WTC11 (cell line): ENCODE measurements at regions not wholly inside any gene's neighbourhood (a gene's known extent, or its start where the extent isn't known, plus 50 kb on each side); places are given as distances from the start of the nearest gene placed in this dataset.

Experiments used
- ATAC-seq: fragments of 200-7000 bp; cut with Tn5 transposase; 2 replicates; pipeline ENCODE4 v1.10.0; 2021; ENCODE audit warnings: mild to moderate bottlenecking, moderate library complexity
- CTCF ChIA-PET: fragments of 300-600 bp; sonication (Branson Sonifier 250); formaldehyde crosslinking; loops from one replicate; lab custom pipeline; 2021; ENCODE audit warnings: antibody characterized with exemption; lab: Charles Lee
- POLR2A ChIA-PET: fragments of 350-600 bp; sonication (Branson Sonifier 250); formaldehyde crosslinking; loops from one replicate; lab custom pipeline; 2021; ENCODE audit warnings: antibody characterized with exemption; lab: Charles Lee
- DNase-seq: peaks from one replicate; pipeline ENCODE4 v3.0.0; 2021; ENCODE audit warnings: low spot score
- H3K27ac Mint-ChIP-seq: 2 replicates; pipeline ENCODE4 v1.8.0; 2021; ENCODE audit warnings: mixed read lengths
- H3K27me3 Mint-ChIP-seq: 2 replicates; pipeline ENCODE4 v1.8.0; 2021; ENCODE audit warnings: low read depth, mild to moderate bottlenecking, moderate library complexity, mixed read lengths
- H3K36me3 Mint-ChIP-seq: 2 replicates; pipeline ENCODE4 v1.8.0; 2021; ENCODE audit warnings: mixed read lengths
- H3K4me1 Mint-ChIP-seq: 2 replicates; pipeline ENCODE4 v1.8.0; 2022; ENCODE audit warnings: mixed read lengths
- H3K4me3 Mint-ChIP-seq: 2 replicates; pipeline ENCODE4 v1.8.0; 2021; ENCODE audit warnings: mild to moderate bottlenecking, moderate library complexity, mixed read lengths
- H3K9me3 Mint-ChIP-seq: 2 replicates; pipeline ENCODE4 v1.8.0; 2021; ENCODE audit warnings: mixed read lengths
- CREB1 ChIP-seq: sonication (generic); formaldehyde crosslinking; IDR thresholded peaks from 2 replicates; pipeline ENCODE4 v1.8.0; 2023; ENCODE audit warnings: mild to moderate bottlenecking, missing genetic modification reagents
- CREM ChIP-seq: sonication (generic); formaldehyde crosslinking; IDR thresholded peaks from 2 replicates; pipeline ENCODE4 v1.8.1; 2022; ENCODE audit warnings: mild to moderate bottlenecking, missing genetic modification reagents, moderate library complexity
- EMX1 ChIP-seq: fragments of 250-450 bp; sonication (Bioruptor Pico); IDR thresholded peaks from 2 replicates; pipeline ENCODE4 v1.8.0; 2021; ENCODE audit warnings: mild to moderate bottlenecking
- FOXP1 ChIP-seq: sonication (generic); formaldehyde crosslinking; IDR thresholded peaks from 2 replicates; pipeline ENCODE4 v1.8.0; 2022; ENCODE audit warnings: missing genetic modification reagents, mild to moderate bottlenecking, moderate library complexity, borderline replicate concordance
- GABPB1 ChIP-seq: sonication (generic); formaldehyde crosslinking; IDR thresholded peaks from 2 replicates; pipeline ENCODE4 v1.8.1; 2023; ENCODE audit warnings: mild to moderate bottlenecking, missing genetic modification reagents
- NFATC4 ChIP-seq: fragments of 250-450 bp; sonication (Bioruptor Pico); IDR thresholded peaks from 2 replicates; pipeline ENCODE4 v1.9.0; 2021; ENCODE audit warnings: mild to moderate bottlenecking
- NFYB ChIP-seq: sonication (generic); formaldehyde crosslinking; conservative IDR thresholded peaks from 2 replicates; pipeline ENCODE4 v1.8.0; 2022; ENCODE audit warnings: low read depth, missing genetic modification reagents
- NR2C2 ChIP-seq: sonication (generic); formaldehyde crosslinking; IDR thresholded peaks from 2 replicates; pipeline ENCODE4 v1.8.0; 2022; ENCODE audit warnings: mild to moderate bottlenecking, missing genetic modification reagents
- PRRX2 ChIP-seq: fragments of 250-450 bp; sonication (Bioruptor Pico); IDR thresholded peaks from 2 replicates; pipeline ENCODE4 v1.8.0; 2021; ENCODE audit warnings: mild to moderate bottlenecking
- SOX15 ChIP-seq: fragments of 250-450 bp; sonication (Bioruptor Pico); IDR thresholded peaks from 2 replicates; pipeline ENCODE4 v1.9.0; 2021; ENCODE audit warnings: mild to moderate bottlenecking
- ZNF219 ChIP-seq: sonication (generic); formaldehyde crosslinking; IDR thresholded peaks from 2 replicates; pipeline ENCODE4 v1.8.0; 2023; ENCODE audit warnings: missing genetic modification reagents, mild to moderate bottlenecking, borderline replicate concordance
- ZNF263 ChIP-seq: sonication (generic); formaldehyde crosslinking; IDR thresholded peaks from 2 replicates; pipeline ENCODE4 v1.8.1; 2022; ENCODE audit warnings: low read depth, mild to moderate bottlenecking, moderate library complexity, missing genetic modification reagents
- ZNF317 ChIP-seq: sonication (generic); formaldehyde crosslinking; IDR thresholded peaks from 2 replicates; pipeline ENCODE4 v1.8.1; 2023; ENCODE audit warnings: low read depth, mild to moderate bottlenecking, moderate library complexity, missing genetic modification reagents, borderline replicate concordance
- TF ChIP-seq, protein P1 (sequence below): fragments of 250-450 bp; sonication (Bioruptor Pico); IDR thresholded peaks from 2 replicates; pipeline ENCODE4 v1.9.0; 2021; ENCODE audit warnings: mild to moderate bottlenecking
- TF ChIP-seq, protein P2 (sequence below): sonication (generic); formaldehyde crosslinking; IDR thresholded peaks from 2 replicates; pipeline ENCODE4 v1.8.1; 2023; ENCODE audit warnings: mild to moderate bottlenecking, missing genetic modification reagents
- TF ChIP-seq, protein P3 (sequence below): sonication (generic); formaldehyde crosslinking; IDR thresholded peaks from 2 replicates; pipeline ENCODE4 v1.8.0; 2022; ENCODE audit warnings: mild to moderate bottlenecking, missing genetic modification reagents
- TF ChIP-seq, protein P4 (sequence below): sonication (generic); formaldehyde crosslinking; conservative IDR thresholded peaks from 2 replicates; pipeline ENCODE4 v1.8.1; 2023; ENCODE audit warnings: mild to moderate bottlenecking, low read depth, missing genetic modification reagents, moderate library complexity
- TF ChIP-seq, protein P5 (sequence below): sonication (generic); formaldehyde crosslinking; conservative IDR thresholded peaks from 2 replicates; pipeline ENCODE4 v1.8.1; 2022; ENCODE audit warnings: mild to moderate bottlenecking, missing genetic modification reagents
- TF ChIP-seq, protein P6 (sequence below): sonication (generic); formaldehyde crosslinking; IDR thresholded peaks from 2 replicates; pipeline ENCODE4 v1.8.0; 2022; ENCODE audit warnings: mild to moderate bottlenecking, missing genetic modification reagents
- TF ChIP-seq, protein P7 (sequence below): sonication (generic); formaldehyde crosslinking; IDR thresholded peaks from 2 replicates; pipeline ENCODE4 v1.8.1; 2022; ENCODE audit warnings: low read depth, mild to moderate bottlenecking, moderate library complexity, missing genetic modification reagents, borderline replicate concordance

DNA sequence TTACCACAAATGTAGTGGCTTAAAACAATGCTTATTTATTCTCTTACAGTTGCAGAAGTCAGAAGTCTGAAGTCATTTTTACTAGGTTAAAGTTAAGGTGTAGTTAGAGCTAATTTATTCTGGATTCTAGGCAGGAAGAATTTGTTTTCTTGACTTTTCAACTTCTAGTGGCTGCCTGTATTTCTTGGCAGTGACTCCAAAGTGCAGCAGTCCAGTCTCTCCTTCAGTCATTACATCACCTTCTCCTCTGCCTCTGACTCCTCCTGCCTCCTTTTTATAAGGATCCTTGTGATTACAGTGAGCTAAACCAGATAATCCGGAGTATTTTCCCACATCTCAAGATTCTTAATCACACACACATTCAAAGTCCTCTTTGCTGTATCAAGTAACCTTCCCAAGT, 581.4 kb downstream of the KCNA4 start:
- POLR2A ChIA-PET: no interaction called here
- CTCF ChIA-PET: no interaction called here
- Mint-ChIP-seq H3K27me3 (no peaks in the 10 kb centered on the region; the same call in 1 of the 2 replicates), H3K4me1 (no peaks in the 10 kb centered on the region), H3K4me3 (no peak overlapping the region), H3K27ac (no peak overlapping the region), H3K9me3 (peaks cover 12% of the 10 kb centered on the region), H3K36me3 (no peaks in the 10 kb centered on the region)
- TF ChIP-seq SOX15 (CRISPR knock-in tag) (no peak), CREM (CRISPR knock-in tag) (no peak), GABPB1 (CRISPR knock-in tag) (no peak), PRRX2 (CRISPR knock-in tag) (no peak), ZNF317 (CRISPR knock-in tag) (no peak), CREB1 (CRISPR knock-in tag) (no peak), EMX1 (CRISPR knock-in tag) (no peak), ZNF219 (CRISPR knock-in tag) (no peak), ZNF263 (CRISPR knock-in tag) (no peak), NR2C2 (CRISPR knock-in tag) (no peak), NFYB (CRISPR knock-in tag) (no peak), FOXP1 (CRISPR knock-in tag) (no peak), NFATC4 (CRISPR knock-in tag) (no peak)
- TF ChIP-seq, protein P1, sequence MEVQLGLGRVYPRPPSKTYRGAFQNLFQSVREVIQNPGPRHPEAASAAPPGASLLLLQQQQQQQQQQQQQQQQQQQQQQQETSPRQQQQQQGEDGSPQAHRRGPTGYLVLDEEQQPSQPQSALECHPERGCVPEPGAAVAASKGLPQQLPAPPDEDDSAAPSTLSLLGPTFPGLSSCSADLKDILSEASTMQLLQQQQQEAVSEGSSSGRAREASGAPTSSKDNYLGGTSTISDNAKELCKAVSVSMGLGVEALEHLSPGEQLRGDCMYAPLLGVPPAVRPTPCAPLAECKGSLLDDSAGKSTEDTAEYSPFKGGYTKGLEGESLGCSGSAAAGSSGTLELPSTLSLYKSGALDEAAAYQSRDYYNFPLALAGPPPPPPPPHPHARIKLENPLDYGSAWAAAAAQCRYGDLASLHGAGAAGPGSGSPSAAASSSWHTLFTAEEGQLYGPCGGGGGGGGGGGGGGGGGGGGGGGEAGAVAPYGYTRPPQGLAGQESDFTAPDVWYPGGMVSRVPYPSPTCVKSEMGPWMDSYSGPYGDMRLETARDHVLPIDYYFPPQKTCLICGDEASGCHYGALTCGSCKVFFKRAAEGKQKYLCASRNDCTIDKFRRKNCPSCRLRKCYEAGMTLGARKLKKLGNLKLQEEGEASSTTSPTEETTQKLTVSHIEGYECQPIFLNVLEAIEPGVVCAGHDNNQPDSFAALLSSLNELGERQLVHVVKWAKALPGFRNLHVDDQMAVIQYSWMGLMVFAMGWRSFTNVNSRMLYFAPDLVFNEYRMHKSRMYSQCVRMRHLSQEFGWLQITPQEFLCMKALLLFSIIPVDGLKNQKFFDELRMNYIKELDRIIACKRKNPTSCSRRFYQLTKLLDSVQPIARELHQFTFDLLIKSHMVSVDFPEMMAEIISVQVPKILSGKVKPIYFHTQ: no peak
- TF ChIP-seq, protein P2, sequence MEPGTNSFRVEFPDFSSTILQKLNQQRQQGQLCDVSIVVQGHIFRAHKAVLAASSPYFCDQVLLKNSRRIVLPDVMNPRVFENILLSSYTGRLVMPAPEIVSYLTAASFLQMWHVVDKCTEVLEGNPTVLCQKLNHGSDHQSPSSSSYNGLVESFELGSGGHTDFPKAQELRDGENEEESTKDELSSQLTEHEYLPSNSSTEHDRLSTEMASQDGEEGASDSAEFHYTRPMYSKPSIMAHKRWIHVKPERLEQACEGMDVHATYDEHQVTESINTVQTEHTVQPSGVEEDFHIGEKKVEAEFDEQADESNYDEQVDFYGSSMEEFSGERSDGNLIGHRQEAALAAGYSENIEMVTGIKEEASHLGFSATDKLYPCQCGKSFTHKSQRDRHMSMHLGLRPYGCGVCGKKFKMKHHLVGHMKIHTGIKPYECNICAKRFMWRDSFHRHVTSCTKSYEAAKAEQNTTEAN (CRISPR knock-in tag): no peak
- TF ChIP-seq, protein P3, sequence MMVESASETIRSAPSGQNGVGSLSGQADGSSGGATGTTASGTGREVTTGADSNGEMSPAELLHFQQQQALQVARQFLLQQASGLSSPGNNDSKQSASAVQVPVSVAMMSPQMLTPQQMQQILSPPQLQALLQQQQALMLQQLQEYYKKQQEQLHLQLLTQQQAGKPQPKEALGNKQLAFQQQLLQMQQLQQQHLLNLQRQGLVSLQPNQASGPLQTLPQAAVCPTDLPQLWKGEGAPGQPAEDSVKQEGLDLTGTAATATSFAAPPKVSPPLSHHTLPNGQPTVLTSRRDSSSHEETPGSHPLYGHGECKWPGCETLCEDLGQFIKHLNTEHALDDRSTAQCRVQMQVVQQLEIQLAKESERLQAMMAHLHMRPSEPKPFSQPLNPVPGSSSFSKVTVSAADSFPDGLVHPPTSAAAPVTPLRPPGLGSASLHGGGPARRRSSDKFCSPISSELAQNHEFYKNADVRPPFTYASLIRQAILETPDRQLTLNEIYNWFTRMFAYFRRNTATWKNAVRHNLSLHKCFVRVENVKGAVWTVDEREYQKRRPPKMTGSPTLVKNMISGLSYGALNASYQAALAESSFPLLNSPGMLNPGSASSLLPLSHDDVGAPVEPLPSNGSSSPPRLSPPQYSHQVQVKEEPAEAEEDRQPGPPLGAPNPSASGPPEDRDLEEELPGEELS (CRISPR knock-in tag): no peak
- TF ChIP-seq, protein P4, sequence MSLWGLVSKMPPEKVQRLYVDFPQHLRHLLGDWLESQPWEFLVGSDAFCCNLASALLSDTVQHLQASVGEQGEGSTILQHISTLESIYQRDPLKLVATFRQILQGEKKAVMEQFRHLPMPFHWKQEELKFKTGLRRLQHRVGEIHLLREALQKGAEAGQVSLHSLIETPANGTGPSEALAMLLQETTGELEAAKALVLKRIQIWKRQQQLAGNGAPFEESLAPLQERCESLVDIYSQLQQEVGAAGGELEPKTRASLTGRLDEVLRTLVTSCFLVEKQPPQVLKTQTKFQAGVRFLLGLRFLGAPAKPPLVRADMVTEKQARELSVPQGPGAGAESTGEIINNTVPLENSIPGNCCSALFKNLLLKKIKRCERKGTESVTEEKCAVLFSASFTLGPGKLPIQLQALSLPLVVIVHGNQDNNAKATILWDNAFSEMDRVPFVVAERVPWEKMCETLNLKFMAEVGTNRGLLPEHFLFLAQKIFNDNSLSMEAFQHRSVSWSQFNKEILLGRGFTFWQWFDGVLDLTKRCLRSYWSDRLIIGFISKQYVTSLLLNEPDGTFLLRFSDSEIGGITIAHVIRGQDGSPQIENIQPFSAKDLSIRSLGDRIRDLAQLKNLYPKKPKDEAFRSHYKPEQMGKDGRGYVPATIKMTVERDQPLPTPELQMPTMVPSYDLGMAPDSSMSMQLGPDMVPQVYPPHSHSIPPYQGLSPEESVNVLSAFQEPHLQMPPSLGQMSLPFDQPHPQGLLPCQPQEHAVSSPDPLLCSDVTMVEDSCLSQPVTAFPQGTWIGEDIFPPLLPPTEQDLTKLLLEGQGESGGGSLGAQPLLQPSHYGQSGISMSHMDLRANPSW: no peak
- TF ChIP-seq, protein P5, sequence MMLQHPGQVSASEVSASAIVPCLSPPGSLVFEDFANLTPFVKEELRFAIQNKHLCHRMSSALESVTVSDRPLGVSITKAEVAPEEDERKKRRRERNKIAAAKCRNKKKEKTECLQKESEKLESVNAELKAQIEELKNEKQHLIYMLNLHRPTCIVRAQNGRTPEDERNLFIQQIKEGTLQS (CRISPR knock-in tag): no peak
- TF ChIP-seq, protein P6, sequence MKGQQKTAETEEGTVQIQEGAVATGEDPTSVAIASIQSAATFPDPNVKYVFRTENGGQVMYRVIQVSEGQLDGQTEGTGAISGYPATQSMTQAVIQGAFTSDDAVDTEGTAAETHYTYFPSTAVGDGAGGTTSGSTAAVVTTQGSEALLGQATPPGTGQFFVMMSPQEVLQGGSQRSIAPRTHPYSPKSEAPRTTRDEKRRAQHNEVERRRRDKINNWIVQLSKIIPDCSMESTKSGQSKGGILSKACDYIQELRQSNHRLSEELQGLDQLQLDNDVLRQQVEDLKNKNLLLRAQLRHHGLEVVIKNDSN (CRISPR knock-in tag): no peak
- TF ChIP-seq, protein P7, sequence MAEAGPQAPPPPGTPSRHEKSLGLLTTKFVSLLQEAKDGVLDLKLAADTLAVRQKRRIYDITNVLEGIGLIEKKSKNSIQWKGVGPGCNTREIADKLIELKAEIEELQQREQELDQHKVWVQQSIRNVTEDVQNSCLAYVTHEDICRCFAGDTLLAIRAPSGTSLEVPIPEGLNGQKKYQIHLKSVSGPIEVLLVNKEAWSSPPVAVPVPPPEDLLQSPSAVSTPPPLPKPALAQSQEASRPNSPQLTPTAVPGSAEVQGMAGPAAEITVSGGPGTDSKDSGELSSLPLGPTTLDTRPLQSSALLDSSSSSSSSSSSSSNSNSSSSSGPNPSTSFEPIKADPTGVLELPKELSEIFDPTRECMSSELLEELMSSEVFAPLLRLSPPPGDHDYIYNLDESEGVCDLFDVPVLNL (CRISPR knock-in tag): no peak
- ATAC-seq (no peak), DNase-seq (no peak)
